HG02884 (cell line): ENCODE measurements at regions not wholly inside any gene's neighbourhood (a gene's known extent, or its start where the extent isn't known, plus 50 kb on each side); places are given as distances from the start of the nearest gene placed in this dataset.

ENCODE experiments used
- ATAC-seq: cut with Tn5 transposase; IDR thresholded peaks from one replicate; pipeline ENCODE4 v1.9.1; 2021; ENCODE audit warnings: mild to moderate bottlenecking, moderate library complexity; ENCODE audit not compliant: unreplicated experiment

DNA sequence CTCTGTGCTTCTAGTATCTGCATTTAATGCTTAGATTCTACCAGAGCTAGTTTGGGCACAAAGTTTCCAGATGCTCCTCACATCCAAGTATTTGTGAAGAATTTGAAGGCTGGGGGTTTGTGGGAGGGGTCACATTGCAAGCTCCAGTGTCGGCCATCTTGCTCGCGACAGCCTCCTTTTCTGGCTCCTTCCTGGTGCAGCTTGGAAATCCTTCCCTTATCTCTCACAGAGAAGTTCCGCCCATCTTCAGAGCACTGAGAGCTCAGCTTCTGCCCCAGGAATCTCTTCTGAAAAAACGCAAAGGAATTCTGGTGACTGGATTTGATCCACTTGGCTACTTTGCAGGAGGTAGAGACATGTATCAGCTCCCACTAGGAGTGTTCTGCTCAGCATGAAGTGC is 497.5 kb downstream of the TBC1D22A start:
- ATAC-seq = no peak

DNA sequence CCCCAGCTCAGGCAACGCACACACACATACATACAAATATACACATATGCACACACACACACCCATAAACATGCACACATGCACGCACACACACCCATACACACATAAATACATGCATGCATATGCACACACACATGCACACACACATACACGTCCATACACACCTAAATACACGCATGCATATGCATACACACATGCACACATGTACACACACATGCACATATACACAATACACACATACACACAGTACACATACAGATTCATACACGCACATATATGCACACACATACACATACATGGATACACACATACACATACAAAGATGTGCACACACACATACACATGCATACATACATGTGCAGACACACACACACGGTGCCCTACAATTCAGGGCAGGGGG is 496.6 kb downstream of the TBC1D22A start:
- no peak for ATAC-seq

DNA sequence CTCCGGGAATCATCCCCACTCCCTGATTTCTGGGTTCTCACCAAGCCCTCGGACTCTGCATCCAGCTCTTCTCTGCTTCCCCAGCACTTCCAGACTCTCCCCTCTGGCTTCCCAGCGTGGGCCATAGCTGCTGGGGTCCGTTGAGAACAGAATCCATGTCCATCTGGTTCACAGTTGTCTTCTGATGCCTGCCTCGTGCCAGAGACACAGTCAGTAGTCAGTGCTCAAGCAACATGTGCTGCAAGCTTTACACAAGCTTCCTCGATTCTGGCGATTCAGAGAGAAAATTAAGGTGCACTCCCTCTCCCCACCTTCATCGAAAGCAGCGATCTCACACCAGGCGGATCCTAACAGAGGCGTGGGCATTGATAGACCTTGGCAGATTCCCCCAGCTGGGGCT is 495.5 kb downstream of the TBC1D22A start:
- no peak for ATAC-seq

DNA sequence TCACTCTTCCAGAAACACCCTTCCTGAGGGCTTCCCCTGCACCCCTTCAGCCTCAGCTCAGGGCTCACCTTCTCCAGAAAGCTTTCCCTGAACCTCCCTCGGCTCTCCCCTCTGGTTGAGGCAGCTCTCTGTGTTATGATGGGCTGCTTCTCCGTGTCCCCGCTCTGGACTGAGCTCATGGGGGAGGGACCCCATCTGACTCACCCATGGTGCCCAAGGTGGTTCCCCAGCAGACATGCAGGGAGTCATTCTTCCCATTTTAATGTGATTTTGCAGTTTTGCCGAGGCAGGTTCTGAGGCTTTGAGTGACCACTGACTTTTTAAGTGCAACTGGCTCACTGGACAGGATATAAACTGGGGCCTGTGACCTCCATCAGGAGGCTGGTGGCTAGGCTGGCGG is 495.1 kb downstream of the TBC1D22A start:
- ATAC-seq = no peak

DNA sequence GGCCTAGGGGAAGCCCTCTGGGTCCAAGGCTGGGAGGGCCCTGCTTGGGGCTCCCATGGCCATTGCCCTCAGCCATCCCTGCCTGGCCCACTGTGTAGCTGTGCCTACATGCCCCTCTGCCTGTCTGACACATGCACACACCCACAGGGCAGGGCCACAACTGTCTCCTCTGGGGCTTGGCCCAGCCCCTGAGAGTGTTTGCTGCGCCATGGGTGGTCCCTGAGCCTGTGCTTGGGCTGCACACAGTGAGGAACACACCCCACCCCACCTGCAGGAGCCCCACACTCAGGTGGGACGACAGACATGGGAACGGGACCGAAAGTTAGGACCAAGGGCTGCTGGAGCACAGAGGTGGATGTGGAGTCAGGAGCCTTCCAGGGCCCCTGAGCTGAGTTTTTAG is 489.5 kb downstream of the TBC1D22A start:
- ATAC-seq = no peak

DNA sequence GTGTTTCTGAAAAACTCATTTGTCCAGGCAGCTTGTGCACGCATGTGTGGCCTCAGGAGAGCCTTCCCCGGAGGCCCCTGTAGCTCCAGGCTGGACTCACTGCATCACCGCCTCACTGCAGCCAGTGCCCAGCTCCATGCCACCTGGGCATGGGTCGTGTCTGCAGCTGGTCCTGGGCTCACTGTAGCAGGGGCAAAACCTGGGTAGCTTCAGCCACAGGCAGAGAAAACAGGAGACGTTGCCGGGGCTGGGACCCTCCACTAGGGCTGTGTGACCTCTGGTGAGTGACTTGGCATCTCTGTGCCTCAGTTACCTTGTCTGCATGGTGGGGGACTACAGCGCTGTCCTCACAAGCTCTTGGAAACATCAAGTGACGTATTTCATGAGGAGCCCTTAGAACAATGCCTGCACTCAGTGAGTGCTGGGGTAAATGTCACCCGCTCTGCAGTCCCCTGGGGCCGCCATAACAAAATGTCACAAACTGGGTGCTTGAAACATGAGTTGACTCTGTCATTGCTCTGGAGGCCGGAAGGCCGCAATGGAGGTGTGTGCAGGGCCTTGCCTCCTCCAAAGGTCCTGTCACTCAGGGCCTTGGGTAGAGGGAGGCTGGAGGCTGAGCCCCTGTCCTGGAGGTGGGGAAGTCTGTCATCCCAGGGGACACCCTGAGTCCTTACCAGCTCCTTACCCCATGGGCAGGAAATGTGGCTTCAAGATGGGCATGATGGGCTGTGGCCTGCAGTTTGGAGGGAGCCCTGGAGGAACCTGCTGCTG is 488.7 kb downstream of the TBC1D22A start:
- no peak for ATAC-seq

DNA sequence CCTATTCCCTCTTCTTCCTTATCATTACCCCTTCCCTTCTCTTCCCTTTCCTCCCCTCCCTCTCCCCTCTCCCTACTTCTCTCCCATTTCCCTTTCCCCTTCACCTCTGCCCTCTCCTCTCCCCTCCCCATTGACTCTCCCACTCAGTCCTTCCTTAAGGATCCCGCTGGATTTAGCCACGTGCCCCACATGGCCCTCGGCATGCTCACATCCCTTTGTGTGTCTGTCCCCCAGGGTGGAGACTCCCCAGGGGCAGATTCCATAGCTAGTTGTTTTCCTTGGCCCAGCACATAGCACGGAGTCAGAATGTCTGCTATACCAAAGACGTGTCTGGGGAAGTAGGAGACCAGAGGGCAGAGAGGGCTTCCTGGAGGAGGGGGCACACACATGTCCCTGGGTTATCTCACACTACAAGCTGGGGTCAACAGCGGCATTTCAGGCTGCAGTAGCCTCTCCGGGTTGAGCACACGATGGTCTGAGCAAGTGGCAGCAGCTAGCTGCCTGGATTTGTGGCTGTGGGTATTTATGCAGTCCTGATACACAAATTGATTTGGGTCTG is 487.0 kb downstream of the TBC1D22A start:
- no peak for ATAC-seq

DNA sequence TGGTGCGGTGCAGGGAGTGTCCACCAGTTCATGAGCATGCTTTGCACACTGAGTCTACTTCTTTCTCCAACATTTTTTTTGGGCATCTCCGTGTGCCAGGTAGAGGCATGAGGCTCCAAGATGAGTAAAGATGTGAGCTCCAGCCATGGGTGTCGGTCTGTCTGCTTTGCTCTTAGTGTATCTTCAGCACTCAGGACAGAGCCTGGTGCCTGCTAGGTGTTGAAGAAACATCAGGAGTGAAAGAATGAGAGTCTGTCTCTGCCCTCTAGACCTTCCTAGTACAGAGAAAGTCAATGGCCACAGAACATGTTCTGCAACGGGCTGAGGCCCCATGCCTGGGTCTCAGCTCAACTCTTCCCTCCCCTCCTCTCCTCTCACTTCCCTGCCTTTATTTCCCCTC is 486.5 kb downstream of the TBC1D22A start:
- ATAC-seq = no peak

DNA sequence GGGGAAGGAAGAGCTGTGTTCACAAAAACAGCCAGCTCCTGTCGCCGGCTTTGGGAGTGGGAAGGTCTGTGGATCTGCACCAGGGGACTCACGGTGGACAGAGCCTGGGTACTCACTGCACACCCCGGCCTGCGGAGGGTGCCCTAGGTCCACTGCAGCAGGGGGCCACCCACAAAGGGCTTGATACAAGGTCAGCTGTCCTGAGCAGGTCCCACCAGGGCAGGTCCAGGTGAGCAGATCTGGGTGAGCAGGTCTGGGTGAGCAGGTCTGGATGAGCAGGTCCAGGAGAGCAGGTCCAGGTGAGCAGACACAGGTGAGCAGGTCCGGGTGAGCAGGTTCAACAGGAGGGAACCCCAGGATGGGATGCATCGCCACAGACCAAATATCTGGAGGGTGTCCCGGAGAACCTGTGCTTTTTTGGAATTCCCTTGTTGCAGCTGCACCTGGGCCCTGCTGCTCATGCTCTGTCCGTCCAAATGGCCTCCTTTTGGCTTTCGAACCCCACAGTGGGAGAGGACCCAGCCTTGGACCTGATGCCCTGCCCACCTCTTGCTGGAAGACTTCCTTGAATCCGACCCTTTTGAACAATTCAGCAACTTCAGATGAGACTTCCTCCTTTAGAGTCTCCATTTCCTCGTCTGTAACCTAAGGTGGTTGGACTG is 485.3 kb downstream of the TBC1D22A start:
- ATAC-seq = no peak

DNA sequence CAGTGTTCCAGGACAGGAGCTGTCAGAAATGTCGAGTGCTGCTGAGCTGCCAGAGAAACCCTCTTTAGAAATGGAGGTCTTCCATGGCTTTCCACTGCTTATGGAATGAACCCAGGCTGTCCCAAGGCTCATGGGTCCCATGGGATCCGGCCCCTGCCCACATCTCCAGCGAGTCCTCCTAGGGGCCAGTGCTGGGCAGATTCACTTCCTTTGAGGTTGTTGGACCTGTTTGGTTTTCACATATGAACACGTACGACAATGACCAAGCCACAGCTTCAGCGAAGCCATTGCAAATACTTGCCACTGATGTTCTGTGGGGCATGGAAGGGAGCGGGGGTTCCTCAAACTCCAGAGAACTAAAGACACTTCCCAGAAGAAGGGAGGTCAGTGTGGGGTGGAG is 483.3 kb downstream of the TBC1D22A start:
- no peak for ATAC-seq

DNA sequence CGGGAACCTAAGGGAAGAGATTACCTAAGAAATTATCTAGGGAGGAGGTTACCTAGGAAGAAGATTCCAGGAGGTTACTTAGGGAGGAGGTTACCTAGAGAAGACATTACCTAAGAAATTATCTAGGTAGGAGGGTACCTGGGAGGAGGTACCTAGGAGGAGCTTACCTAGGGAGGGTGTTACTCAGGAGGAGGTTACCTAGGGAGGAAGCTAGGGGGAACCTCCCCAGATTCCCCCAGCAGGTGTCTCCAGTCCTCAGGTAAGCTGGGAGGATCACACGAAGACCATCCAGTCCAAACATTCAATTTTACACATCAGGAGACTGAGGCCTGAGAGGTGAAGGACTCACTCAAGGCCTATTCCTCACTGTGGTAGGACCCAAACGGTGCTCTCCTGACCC is 482.8 kb downstream of the TBC1D22A start:
- ATAC-seq = no peak

DNA sequence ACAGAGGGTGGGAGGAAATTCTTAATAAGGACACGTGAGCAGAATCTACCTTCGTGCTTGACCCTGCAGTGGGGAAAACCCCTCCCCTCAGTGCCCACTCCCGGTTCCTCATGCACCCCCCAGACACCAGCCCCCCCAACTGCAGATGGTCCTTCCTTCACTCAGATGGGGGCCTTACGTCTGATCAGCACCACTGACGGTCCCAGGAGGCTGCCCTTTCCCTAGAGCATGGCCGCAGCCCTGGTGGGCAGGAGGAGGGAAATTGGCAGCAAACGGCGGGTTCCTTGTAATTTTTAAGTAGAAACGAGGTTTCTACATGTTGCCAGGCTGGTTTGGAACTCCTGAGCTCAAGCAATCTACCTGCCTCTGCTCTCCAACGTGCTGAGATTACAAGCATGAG is 477.7 kb downstream of the TBC1D22A start:
- no peak for ATAC-seq

DNA sequence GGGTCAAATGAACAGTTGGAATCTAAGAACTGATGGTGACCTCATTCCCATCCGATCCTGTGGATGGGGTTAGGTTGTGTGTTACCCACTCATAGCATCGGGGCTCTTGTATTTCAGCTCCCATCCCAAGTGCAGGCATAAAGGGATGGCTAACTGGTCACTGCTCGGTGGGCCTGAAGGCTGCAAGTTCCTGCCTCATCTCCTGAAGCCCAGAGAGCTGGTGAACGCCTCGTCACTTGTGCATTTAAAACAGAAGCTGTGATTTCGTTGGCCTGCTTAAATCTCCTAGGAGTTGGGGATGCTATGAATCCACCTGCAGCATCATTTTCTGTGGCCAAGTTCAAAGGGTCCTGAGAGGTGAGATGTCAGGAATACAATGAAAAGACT is 477.0 kb downstream of the TBC1D22A start:
- no peak for ATAC-seq

DNA sequence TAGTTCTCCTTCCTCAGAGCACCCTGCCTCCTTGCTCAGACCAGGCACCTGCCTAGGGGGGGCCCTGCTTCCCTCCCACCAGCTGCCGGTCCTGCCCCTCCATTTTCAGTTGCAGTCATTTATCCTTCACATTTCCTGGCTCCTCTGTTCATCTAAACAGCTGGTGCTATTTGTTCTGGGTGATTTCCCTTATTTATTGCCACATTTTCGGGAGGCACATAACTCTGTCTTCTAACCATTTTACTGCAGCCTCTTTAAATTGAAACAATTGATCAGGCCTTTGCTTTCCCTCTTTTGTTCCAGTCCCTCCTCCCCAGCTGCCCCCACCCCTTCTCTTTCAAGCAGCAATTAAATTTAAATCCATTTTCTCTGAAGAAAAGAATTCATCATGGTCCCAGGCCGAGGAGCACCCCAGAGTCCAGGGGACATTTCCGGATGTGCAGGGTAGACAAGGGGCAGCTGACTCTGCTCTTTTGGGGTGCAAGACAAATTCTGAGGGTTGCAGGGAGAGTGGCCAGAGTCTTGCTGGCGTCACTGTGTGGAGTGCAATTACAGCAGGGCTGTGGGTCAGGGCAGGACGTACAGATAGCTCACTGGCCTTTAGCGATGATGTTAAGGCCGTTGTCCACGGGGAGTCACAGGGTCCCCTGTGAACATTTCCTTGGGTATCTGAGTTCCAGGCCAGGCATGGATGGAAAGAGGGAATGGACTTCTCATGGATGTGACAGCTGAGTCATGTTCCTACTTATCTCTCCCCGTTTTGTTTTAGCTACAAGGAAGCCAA is 476.4 kb downstream of the TBC1D22A start:
- no peak for ATAC-seq

DNA sequence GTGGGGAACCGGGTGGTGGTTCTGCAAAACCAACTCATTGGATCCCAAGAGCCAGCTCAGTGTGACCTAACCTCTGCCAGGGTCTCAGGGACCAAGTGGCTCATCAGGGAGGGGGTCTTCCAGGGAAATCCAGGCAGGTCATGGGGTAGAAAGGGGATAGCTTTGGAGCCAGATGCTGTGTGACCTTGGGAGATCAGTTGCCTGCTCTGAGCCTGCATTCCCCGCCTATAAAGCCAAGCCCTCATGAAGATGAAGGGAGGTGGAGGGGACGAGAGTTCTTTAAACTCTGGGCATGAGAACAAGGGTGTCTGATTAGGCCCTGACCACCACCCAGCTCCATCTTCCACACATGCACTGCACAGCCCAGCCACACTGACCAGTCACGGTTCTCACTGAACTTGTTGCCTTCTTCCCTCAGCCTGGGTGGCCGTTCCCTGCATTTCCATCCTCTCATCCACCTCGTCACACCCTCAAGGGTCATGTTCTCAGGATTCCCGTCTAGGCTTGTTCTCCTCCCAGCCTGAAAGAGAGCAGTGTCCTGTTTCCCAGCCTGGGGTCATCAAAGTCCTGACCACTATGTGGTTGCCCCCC is 475.5 kb downstream of the TBC1D22A start:
- ATAC-seq = no peak

DNA sequence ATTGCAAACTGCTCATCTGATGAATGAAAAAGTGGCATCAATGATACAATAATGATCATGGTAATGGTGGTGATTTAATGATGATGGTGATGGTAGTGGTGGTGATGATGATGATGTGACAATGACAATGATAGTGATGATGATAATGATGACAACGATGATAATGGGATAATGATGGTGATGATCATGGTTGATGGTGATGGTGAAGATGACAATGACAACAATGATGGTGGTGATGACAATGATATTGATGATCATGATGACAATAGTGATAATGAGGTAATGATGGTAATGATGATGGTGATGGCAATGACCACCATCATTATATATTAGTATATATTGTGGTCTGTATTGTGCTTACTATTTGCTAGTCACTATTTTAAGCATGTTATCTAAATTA is 474.3 kb downstream of the TBC1D22A start:
- ATAC-seq = no peak

DNA sequence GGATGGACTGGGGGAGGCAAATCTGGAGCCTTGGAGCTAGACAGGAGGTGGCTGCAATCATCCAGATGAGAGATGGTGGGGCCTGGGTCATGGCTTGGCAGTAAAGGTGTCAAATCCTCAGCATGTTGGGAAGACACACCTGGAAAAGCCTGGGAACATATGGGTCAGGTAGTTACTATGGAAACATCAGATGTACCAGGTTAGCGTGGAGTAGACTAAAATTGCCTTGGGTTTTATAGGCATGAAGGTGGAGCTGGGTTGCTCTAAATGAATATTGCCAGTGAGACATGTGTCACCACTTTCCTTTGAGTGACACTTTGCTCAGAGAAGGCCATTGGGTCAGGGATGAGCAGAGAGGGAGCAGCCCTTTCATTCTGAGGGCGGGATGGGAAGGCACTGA is 473.7 kb downstream of the TBC1D22A start:
- no peak for ATAC-seq

DNA sequence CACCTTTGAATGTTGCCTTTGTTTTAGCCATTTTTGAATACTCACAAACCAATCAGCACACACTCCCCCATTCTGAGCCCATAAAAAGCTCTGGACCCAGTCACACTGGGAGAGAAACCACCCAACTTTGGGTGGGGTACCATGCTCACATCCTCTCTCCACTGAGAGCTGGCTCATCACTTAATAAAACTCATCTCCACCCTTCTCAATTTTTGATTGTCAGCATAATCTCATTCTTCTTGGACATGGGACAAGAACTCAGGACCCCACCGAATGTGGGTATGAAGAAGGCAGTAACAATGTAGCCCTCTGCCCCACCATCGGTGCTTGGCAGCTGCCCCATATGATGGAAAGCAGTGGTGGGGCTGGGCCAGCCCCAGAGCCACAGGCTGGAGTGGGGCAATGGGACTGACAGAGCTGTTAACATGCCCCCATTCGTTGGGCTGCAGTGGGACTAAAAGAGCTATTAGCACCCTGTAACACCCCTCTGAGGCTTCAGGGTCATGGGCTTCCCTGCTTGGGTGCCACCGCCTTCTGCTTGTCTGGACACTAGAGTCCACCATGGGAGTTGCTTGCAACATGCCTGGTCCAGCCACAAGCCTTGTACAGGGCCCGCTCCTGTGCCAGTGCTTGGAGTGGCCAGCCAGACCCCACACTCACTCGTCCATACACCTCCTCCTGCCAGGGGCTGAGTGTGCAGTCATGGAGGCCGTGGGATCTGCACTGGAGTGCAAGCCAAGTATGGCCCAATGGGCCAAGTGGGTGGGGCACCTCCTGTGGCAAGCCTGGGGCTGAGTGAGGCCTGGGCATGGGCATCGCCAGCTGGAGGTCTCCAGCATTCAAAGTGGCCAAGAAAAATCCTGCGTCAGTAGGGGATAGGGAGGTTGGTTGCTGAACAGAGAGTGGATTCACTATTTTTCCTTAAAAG is 471.1 kb downstream of the TBC1D22A start:
- no peak for ATAC-seq

DNA sequence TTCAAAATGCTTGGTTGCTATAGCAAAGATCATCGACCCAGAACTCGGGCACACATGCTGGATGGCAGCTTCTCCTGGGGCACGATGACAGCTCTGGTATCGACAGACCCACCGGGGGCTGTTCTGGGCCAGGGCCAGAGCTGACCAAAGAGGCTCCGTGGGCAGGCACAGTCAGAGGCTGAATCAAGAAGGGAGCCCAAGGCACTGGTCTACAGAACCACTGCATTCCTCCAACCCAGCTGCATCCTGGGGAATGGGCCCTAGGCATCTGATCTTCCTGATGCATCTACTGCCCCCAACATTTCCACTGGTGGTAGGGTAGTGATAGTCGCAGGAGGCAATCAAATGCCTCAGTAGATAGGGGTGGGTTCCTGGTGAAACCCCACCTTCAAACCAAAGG is 470.3 kb downstream of the TBC1D22A start:
- ATAC-seq = no peak

DNA sequence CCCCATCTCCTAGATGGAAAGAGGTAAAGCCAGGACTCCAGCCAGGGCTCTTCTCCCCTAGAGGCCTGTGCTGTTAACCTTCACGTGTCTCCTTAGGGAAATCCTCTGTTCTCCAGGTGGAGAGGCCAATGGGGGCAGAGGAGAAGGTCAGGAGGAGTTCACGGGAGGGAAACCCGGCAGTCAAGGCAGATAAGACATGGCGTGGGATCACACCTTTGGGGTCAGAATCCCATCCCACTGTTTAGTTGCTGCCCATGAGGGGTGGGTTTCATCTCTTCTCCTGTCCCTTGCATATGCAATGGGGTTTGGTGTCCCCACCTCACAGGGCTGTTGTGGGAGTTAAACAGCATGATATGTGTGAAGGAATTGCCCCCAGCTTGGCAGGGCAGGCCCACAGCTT is 469.7 kb downstream of the TBC1D22A start:
- no peak for ATAC-seq
